ENCODE measurements at regions not wholly inside any gene's neighbourhood (a gene's known extent, or its start where the extent isn't known, plus 50 kb on each side); places are given as distances from the start of the nearest gene placed in this dataset.

- Histone ChIP-seq H3K9me3 (no peaks in the 10 kb centered on the region), H3K4me3 (no peak overlapping the region), H3K27ac (no peak overlapping the region), H3K36me3 (no peaks in the 10 kb centered on the region), H3K27me3 (no peaks in the 10 kb centered on the region), H3K4me1 (no peaks in the 10 kb centered on the region)
- no peak for TF ChIP-seq POLR2A (IDR thresholded peaks at IDR 0.05)
- TF ChIP-seq POLR2AphosphoS5 (IDR thresholded peaks at IDR 0.05), result no peak
- TF ChIP-seq CTCF (IDR thresholded peaks at IDR 0.05), result no peak
- no peak for DNase-seq (ENCODE audit: low spot score in 2 of 2)
- intact Hi-C loops (cut with DNase I; ENCODE audit: low total_unique reads), result no loop called here
Observed at GRCh38 chr3:41064070-41064469, 135.2 kb upstream of the CTNNB1 start.

GRCh38 chr3:41064526-41064925, 134.8 kb upstream of the CTNNB1 start:
- no peaks in the 10 kb centered on the region for H3K36me3 ChIP-seq
- TF ChIP-seq POLR2AphosphoS5 (IDR thresholded peaks at IDR 0.05) (no peak), POLR2A (IDR thresholded peaks at IDR 0.05) (no peak), CTCF (IDR thresholded peaks at IDR 0.05) (no peak)
- H3K9me3 ChIP-seq, result no peaks in the 10 kb centered on the region
- intact Hi-C loops (cut with DNase I; ENCODE audit: low total_unique reads), result no loop called here
- H3K27me3 ChIP-seq, result no peaks in the 10 kb centered on the region
- H3K27ac ChIP-seq, result no peak overlapping the region
- H3K4me1 ChIP-seq, result no peaks in the 10 kb centered on the region
- DNase-seq (ENCODE audit: low spot score in 2 of 2), result no peak
- H3K4me3 ChIP-seq, result no peak overlapping the region

GRCh38 chr3:41065340-41065739, 134.0 kb upstream of the CTNNB1 start:
- H3K4me1 ChIP-seq, result no peaks in the 10 kb centered on the region
- intact Hi-C loops (cut with DNase I; ENCODE audit: low total_unique reads), result no loop called here
- no peaks in the 10 kb centered on the region for H3K27me3 ChIP-seq
- DNase-seq (ENCODE audit: low spot score in 2 of 2), result no peak
- H3K9me3 ChIP-seq, result no peaks in the 10 kb centered on the region
- no peak overlapping the region for H3K27ac ChIP-seq
- TF ChIP-seq POLR2AphosphoS5 (IDR thresholded peaks at IDR 0.05) (no peak), CTCF (IDR thresholded peaks at IDR 0.05) (no peak)
- no peak overlapping the region for H3K4me3 ChIP-seq
- H3K36me3 ChIP-seq, result no peaks in the 10 kb centered on the region

- intact Hi-C loops (cut with DNase I; ENCODE audit: low total_unique reads), result no loop called here
Observed at GRCh38 chr3:41073190-41073589, 126.1 kb upstream of the CTNNB1 start.

GRCh38 chr3:41075975-41076374, 123.3 kb upstream of the CTNNB1 start:
- Histone ChIP-seq H3K4me1 (no peaks in the 10 kb centered on the region), H3K27me3 (no peaks in the 10 kb centered on the region), H3K9me3 (no peaks in the 10 kb centered on the region), H3K4me3 (no peak overlapping the region), H3K36me3 (no peaks in the 10 kb centered on the region), H3K27ac (no peak overlapping the region)
- intact Hi-C loops (cut with DNase I; ENCODE audit: low total_unique reads), result no loop called here
- no peak for DNase-seq (ENCODE audit: low spot score in 2 of 2)
- TF ChIP-seq CTCF (IDR thresholded peaks at IDR 0.05) (no peak), POLR2A (IDR thresholded peaks at IDR 0.05) (no peak), POLR2AphosphoS5 (IDR thresholded peaks at IDR 0.05) (no peak)

More at GRCh38 chr3:41073190-41073589, 126.1 kb upstream of the CTNNB1 start:
- Histone ChIP-seq H3K4me1 (no peaks in the 10 kb centered on the region), H3K4me3 (no peak overlapping the region), H3K36me3 (no peaks in the 10 kb centered on the region), H3K27me3 (no peaks in the 10 kb centered on the region), H3K9me3 (no peaks in the 10 kb centered on the region), H3K27ac (no peak overlapping the region)
- DNase-seq (ENCODE audit: low spot score in 2 of 2), result no peak
- no peak for TF ChIP-seq POLR2A (IDR thresholded peaks at IDR 0.05)
- TF ChIP-seq POLR2AphosphoS5 (IDR thresholded peaks at IDR 0.05), result no peak
- TF ChIP-seq CTCF (IDR thresholded peaks at IDR 0.05), result no peak

All from breast epithelium (tissue), 4 donors.